Karpas-422 (cell line): ENCODE measurements at regions not wholly inside any gene's neighbourhood (a gene's known extent, or its start where the extent isn't known, plus 50 kb on each side); places are given as distances from the start of the nearest gene placed in this dataset.

Experiments used
- DNase-seq: peaks from one replicate; pipeline ENCODE4 v3.0.0-alpha.2; 2015
- H2AFZ ChIP-seq: fragments of 200-600 bp; sonication (generic); 2 replicates; pipeline ENCODE4 v1.6.1; 2014; ENCODE audit warnings: antibody characterized with exemption, low read length, mixed read lengths
- H3K27ac ChIP-seq: fragments of 200-600 bp; sonication (generic); 2 replicates; pipeline ENCODE4 v1.5.1; 2014; ENCODE audit warnings: mild to moderate bottlenecking, low read length, moderate library complexity
- H3K27me3 ChIP-seq: fragments of 200-600 bp; sonication (generic); 2 replicates; pipeline ENCODE4 v1.6.1; 2014; ENCODE audit warnings: low read length, mixed read lengths
- H3K36me3 ChIP-seq: fragments of 200-600 bp; sonication (generic); 2 replicates; pipeline ENCODE4 v1.6.1; 2014; ENCODE audit warnings: low read length, mixed read lengths; ENCODE audit not compliant: insufficient read depth
- H3K4me1 ChIP-seq: fragments of 200-600 bp; sonication (generic); 2 replicates; pipeline ENCODE4 v1.6.1; 2014; ENCODE audit warnings: mild to moderate bottlenecking, low read length, mixed read lengths
- H3K4me2 ChIP-seq: fragments of 200-600 bp; sonication (generic); 2 replicates; pipeline ENCODE4 v1.6.1; 2014; ENCODE audit warnings: low read length, low read depth, mild to moderate bottlenecking; ENCODE audit not compliant: poor library complexity, severe bottlenecking
- H3K4me3 ChIP-seq: fragments of 200-600 bp; sonication (generic); 2 replicates; pipeline ENCODE4 v1.5.1; 2014; ENCODE audit warnings: mild to moderate bottlenecking, antibody characterized with exemption, low read length, mixed read lengths
- H3K79me2 ChIP-seq: fragments of 200-600 bp; sonication (generic); 2 replicates; pipeline ENCODE4 v1.6.1; 2014; ENCODE audit warnings: mild to moderate bottlenecking, low read length, mixed read lengths
- H3K9ac ChIP-seq: fragments of 200-600 bp; sonication (generic); 2 replicates; pipeline ENCODE4 v1.6.0; 2014; ENCODE audit warnings: low read length
- H3K9me2 ChIP-seq: fragments of 200-600 bp; sonication (generic), shearing (Covaris generic); replicated peaks from 2 replicates; pipeline ENCODE4 v1.6.0; 2014; ENCODE audit warnings: mild to moderate bottlenecking, low read length, moderate library complexity; ENCODE audit not compliant: insufficient read depth
- H3K9me3 ChIP-seq: fragments of 300-700, 200-600 bp; sonication (generic); 2 replicates; pipeline ENCODE4 v1.6.1; 2014; ENCODE audit warnings: low read length, mixed read lengths
- H4K20me1 ChIP-seq: fragments of 200-600 bp; sonication (generic); 2 replicates; pipeline ENCODE4 v1.6.1; 2014; ENCODE audit warnings: mild to moderate bottlenecking, antibody characterized with exemption, low read length, low read depth; ENCODE audit not compliant: insufficient read depth

DNA sequence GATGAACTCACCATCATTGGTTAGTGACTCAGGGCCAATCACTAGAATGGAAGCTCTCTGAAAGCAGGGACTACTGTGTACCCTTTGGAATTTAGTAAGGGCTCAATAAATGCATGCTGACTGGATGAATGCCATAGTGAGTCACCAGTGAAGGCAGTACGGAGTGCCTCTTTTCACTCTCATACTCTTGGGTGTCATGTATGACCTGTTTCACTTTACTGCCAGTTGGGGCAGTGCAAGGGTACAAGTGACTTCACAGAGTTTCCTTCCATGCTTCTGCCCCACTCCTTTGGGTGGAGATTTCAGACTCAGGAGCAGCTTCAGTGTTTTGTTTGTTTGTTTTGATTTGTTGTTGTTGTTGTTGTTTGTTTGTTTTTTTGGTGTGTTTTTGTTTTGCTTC is 57.7 kb downstream of the SOX3 start:
- Histone ChIP-seq H3K9ac (no peak overlapping the region), H3K4me3 (no peak overlapping the region), H3K4me1 (no peaks in the 10 kb centered on the region), H3K27me3 (no peaks in the 10 kb centered on the region), H3K27ac (no peak overlapping the region), H2AFZ (no peak overlapping the region), H3K36me3 (no peaks in the 10 kb centered on the region), H3K79me2 (no peaks in the 10 kb centered on the region), H3K9me2 (no peaks in the 10 kb centered on the region), H3K4me2 (no peak overlapping the region), H3K9me3 (peaks cover 43% of the 10 kb centered on the region), H4K20me1 (no peaks in the 10 kb centered on the region)
- no peak for DNase-seq

DNA sequence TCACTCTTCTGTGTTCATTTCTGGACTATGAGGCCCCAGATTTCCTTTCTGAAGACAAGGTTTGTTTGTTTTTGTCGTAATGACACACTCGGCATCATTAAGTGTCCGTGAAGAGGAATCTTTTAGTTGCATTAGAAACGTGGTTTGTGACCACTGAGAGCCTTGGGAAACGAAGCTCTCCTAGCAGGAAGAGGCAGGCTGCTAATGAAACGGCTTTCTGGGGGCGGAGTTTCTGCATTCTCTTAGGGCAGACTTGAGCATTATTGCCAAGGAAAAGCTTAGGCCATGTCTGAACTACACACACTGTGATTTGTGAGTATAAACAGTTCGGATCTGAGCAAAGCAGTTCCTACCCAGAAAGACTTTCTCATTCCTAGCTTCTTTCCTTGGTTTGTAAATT is 64.0 kb downstream of the SOX3 start:
- H3K79me2 ChIP-seq: no peaks in the 10 kb centered on the region
- no peaks in the 10 kb centered on the region for H3K9me2 ChIP-seq
- DNase-seq: no peak
- H3K4me1 ChIP-seq: no peaks in the 10 kb centered on the region
- H3K27me3 ChIP-seq: no peaks in the 10 kb centered on the region
- no peaks in the 10 kb centered on the region for H4K20me1 ChIP-seq
- peaks cover 16% of the 10 kb centered on the region for H3K9me3 ChIP-seq
- no peaks in the 10 kb centered on the region for H3K36me3 ChIP-seq
- H2AFZ ChIP-seq: no peak overlapping the region
- H3K27ac ChIP-seq: no peak overlapping the region
- H3K4me3 ChIP-seq: no peak overlapping the region
- H3K9ac ChIP-seq: no peak overlapping the region
- no peak overlapping the region for H3K4me2 ChIP-seq

DNA sequence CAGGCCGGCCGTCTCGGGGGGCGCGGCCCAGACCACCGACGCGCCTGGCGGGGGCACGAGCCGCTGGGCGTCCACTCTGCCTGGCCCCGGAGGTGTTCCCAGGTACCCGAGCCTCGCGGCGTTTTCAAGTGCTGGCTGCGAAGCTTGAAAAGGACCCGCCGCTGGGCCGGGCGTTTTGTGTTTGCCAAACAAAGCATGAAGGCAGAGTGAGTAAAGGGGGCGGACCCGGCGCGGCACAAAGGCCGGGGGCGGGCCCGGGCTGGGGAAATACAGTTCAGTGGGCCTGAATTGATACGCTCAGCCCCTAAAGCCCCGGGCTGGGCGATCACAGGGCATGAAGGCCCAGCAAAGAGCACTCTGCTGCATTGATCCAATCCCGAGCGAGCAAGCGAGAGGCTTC is 65.4 kb downstream of the SOX3 start:
- no peak overlapping the region for H3K4me3 ChIP-seq
- no peaks in the 10 kb centered on the region for H4K20me1 ChIP-seq
- no peak overlapping the region for H3K9ac ChIP-seq
- no peaks in the 10 kb centered on the region for H3K36me3 ChIP-seq
- DNase-seq: no peak
- no peak overlapping the region for H3K27ac ChIP-seq
- H3K4me1 ChIP-seq: no peaks in the 10 kb centered on the region
- no peak overlapping the region for H3K4me2 ChIP-seq
- H3K79me2 ChIP-seq: no peaks in the 10 kb centered on the region
- no peak overlapping the region for H2AFZ ChIP-seq
- no peaks in the 10 kb centered on the region for H3K27me3 ChIP-seq
- peaks cover 11% of the 10 kb centered on the region for H3K9me3 ChIP-seq
- H3K9me2 ChIP-seq: no peaks in the 10 kb centered on the region

DNA sequence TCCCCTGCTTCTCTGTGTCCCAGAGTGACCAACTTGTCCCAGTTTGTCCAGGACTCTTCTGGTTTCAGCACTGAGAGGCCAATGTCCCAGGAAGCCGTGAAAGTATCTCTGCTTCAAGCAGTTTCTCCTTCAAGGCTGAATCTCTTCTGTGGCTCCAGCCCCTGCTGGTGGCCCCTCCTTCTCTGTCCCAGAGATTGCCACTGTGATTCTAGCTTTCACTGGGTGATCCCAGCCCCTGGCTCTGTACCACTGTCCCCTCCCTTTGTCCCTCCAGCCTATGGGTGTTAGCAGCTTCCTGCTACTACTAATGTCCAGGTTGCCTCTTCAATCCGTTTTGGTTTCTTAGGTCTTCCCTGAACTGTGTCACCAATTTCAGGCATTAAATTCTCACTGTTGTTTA is 70.5 kb downstream of the SOX3 start:
- Histone ChIP-seq H3K36me3 (no peaks in the 10 kb centered on the region), H3K9ac (no peak overlapping the region), H3K4me2 (no peak overlapping the region), H3K4me3 (no peak overlapping the region), H3K9me3 (peaks cover 3% of the 10 kb centered on the region; the same call in 1 of the 2 replicates), H3K27ac (no peak overlapping the region), H4K20me1 (no peaks in the 10 kb centered on the region), H3K79me2 (no peaks in the 10 kb centered on the region), H3K9me2 (no peaks in the 10 kb centered on the region), H3K4me1 (no peaks in the 10 kb centered on the region), H2AFZ (no peak overlapping the region), H3K27me3 (no peaks in the 10 kb centered on the region)
- DNase-seq: no peak

DNA sequence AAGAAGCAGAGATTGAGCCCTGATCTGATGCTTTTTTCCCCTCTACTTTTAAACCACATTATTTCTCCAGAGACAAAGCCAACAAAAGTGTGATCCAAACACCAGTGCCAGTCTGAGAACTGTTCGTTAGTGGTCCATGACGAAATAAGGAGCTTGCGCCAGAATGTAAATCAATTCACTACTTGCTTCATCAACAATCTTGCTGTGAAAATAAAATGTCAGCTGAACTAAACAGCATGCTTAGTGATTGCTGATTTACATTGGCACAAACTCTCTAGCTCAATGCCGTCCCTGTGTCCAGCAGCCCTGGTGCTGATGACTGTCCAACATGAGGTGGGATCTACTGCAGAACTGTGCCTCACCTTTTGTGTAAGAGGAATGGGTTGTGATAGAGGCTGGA is 71.3 kb downstream of the SOX3 start:
- Histone ChIP-seq H3K4me1 (no peaks in the 10 kb centered on the region), H3K4me2 (no peak overlapping the region), H3K27me3 (no peaks in the 10 kb centered on the region), H3K9me2 (no peaks in the 10 kb centered on the region), H3K79me2 (no peaks in the 10 kb centered on the region), H2AFZ (no peak overlapping the region), H3K4me3 (no peak overlapping the region), H3K9ac (no peak overlapping the region), H4K20me1 (no peaks in the 10 kb centered on the region), H3K36me3 (no peaks in the 10 kb centered on the region), H3K27ac (no peak overlapping the region), H3K9me3 (peaks cover 1% of the 10 kb centered on the region; the same call in 1 of the 2 replicates)
- DNase-seq: no peak

DNA sequence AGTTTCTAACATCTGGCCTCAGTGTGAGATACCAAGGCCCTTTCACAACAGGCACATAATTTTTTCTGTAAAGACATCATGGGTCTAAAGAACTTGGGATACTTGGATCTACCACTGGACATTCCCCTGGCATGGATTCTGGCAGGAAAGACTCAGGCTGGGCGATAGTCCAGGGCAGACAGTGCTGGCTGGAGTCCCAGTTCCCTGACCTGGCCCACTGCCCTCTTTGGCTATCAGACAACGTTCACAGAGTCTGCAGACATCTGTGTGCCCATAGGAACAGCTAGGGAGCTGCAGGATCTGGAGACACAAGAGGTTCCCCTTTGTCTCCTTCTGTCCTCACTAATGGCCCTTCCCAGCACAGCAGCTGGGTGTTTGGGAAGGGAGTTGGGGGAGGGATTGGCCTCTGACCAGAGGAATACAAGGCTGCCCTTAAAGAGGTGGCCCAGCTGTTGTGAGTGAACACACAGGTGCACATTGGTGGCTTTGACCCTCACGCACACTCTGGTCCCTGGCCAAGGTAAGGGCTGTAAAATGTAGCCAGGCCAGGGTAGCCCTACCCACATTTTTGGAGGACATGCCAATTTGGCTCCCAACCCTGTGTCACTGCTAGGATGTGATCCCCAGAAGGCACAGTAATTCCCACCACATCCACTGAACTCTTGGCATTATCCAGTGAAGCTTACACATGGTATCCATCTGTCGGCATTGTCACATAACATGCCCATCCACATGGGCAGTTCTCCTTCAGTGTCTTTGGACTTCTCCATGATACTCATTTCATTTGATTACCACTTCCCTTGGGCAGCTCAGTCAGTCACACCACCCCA is 72.3 kb downstream of the SOX3 start:
- Histone ChIP-seq H2AFZ (no peak overlapping the region), H3K27ac (no peak overlapping the region), H3K79me2 (no peaks in the 10 kb centered on the region), H3K4me2 (no peak overlapping the region), H3K36me3 (no peaks in the 10 kb centered on the region), H3K9me2 (no peaks in the 10 kb centered on the region), H4K20me1 (no peaks in the 10 kb centered on the region), H3K9ac (no peak overlapping the region), H3K27me3 (no peaks in the 10 kb centered on the region), H3K9me3 (no peaks in the 10 kb centered on the region; the same call in 1 of the 2 replicates), H3K4me1 (no peaks in the 10 kb centered on the region), H3K4me3 (no peak overlapping the region)
- DNase-seq: no peak

DNA sequence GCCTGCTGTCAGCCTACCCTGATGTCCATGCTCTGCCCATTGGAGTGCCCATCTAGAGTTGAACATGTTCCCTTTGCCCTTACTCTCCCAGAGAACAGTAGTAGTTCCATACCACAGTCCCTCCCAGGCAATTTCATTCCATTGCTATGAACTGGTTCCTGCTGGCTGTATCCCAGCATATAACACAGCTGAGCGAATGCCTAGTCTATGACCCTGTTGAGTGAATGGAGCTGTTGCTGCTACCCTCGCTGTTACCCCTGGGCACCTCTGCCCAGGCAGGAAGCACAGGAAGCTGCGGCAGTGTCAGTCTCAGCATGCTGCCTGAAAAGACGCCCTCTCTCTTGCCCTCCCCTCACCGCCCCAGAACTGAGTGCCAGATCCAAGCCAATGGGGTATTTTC is 73.3 kb downstream of the SOX3 start:
- Histone ChIP-seq H3K9me2 (no peaks in the 10 kb centered on the region), H3K4me3 (no peak overlapping the region), H4K20me1 (no peaks in the 10 kb centered on the region)

DNA sequence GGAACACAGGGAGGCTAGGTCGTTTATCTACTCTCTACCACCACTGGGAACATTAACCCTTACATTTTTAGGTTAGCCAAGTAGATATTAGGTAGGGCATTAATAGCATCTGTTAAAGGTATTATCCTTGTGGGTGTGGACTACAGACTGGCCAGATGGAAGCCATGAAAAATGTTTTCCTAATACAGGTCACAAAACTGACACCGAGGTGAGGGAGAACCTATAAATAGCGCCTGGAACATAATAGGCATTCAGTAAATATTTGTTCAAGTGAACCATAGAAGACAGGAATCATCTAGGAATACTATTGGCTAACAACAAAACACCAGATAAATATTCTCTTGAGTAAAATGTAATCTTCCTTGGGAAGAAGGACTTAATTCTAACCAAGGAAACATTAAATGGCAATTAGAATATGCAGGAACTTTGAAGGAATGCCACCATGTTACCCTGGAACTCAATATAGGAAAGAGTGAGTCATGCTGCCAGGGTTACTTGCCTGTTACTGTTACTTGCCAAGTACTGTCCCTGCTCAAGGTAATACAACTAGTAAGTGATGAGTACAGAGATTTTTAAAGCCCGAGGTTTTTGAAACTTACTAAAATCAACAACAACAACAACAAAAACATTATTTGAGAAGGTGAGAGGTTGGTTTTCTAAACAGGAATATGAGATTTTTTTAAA is 79.0 kb downstream of the SOX3 start:
- no peaks in the 10 kb centered on the region for H3K36me3 ChIP-seq
- DNase-seq: no peak
- H3K9me2 ChIP-seq: no peaks in the 10 kb centered on the region
- H2AFZ ChIP-seq: no peak overlapping the region
- no peaks in the 10 kb centered on the region for H3K79me2 ChIP-seq
- H3K9me3 ChIP-seq: peaks cover 7% of the 10 kb centered on the region; the same call in 1 of the 2 replicates
- H4K20me1 ChIP-seq: no peaks in the 10 kb centered on the region
- H3K4me1 ChIP-seq: no peaks in the 10 kb centered on the region
- no peak overlapping the region for H3K4me2 ChIP-seq
- no peak overlapping the region for H3K9ac ChIP-seq
- H3K4me3 ChIP-seq: no peak overlapping the region
- H3K27me3 ChIP-seq: no peaks in the 10 kb centered on the region
- H3K27ac ChIP-seq: no peak overlapping the region

More for the DNA sequence above, 73.3 kb downstream of the SOX3 start:
- H3K79me2 ChIP-seq: no peaks in the 10 kb centered on the region
- DNase-seq: no peak
- H3K9ac ChIP-seq: no peak overlapping the region
- no peaks in the 10 kb centered on the region; the same call in 1 of the 2 replicates for H3K9me3 ChIP-seq
- H3K4me1 ChIP-seq: no peaks in the 10 kb centered on the region
- no peak overlapping the region for H2AFZ ChIP-seq
- no peaks in the 10 kb centered on the region for H3K27me3 ChIP-seq
- no peak overlapping the region for H3K27ac ChIP-seq
- H3K4me2 ChIP-seq: no peak overlapping the region
- no peaks in the 10 kb centered on the region for H3K36me3 ChIP-seq
